GM19240 (cell line): ENCODE measurements at regions not wholly inside any gene's neighbourhood (a gene's known extent, or its start where the extent isn't known, plus 50 kb on each side); places are given as distances from the start of the nearest gene placed in this dataset.

Source experiments
- DNase-seq: peaks from one replicate; pipeline ENCODE4 v3.0.0; 2011; ENCODE audit warnings: low spot score; ENCODE audit not compliant: insufficient read length

DNA sequence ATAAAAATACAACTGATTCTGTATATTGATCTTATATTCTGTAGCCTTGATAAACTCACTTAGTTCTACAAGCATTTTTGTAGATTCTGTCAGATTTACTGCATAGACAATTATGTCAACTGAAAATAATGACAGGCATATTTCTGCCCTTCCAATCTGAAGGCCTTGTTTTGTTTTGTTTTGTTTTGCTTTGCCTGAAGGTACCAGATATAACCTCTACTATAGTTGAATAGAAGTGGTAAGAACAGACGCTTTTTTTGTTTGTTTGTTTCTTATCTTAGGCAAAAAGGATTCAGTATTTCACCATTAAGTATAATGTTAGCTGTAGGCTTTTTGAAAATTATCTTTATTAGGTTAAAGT is 64.6 kb upstream of the RSPO3 start:
- DNase-seq = no peak

DNA sequence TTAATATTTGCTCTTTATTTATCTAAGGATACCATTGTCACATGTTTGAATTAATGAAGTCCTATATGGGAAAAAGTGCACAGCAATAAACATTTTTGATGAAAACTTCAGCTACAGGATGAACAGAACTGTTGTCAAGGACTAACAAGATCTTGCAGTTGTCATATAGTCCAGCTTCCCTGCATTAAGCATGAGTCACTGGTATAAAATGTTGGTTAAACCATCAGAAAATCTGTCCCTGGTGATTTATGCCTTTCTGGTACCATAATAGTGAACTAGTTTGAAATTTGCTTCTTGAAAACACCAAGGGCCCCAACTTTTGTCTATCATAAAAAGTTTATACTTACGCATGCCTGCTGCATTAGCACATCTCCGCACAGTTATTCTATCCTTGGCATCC is 60.4 kb upstream of the RSPO3 start:
- no peak for DNase-seq

DNA sequence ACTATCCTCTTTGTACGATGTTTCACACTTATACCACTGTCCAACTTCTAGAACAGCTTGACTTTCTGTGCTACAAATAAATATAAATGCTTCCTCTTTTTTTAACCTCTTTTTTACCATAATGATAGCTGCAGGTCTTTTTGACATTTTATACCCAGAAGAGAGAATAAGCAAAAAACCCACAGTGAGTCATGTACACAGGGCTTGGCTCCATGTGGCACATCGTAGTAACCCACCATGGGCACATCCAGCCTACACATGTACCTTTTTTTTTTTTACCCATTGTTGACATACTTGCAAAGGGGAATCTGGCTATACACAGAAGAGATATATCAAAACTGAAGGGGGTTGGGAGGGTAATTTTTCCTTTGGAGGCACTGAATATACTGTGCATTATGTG is 59.5 kb upstream of the RSPO3 start:
- no peak for DNase-seq
